ENCODE measurements at regions not wholly inside any gene's neighbourhood (a gene's known extent, or its start where the extent isn't known, plus 50 kb on each side); places are given as distances from the start of the nearest gene placed in this dataset.
"Not testable (repeated sequence)": the region's sequence is repeated elsewhere in the genome, so short reads cannot be mapped to it uniquely, and the experiment has no call there.

- no peak for DNase-seq
Observed at GRCh38 chr3:177804646-177805045, 607.4 kb upstream of the TBL1XR1 start.

GRCh38 chr3:177807150-177807875 lies 610.0 kb upstream of the TBL1XR1 start:
- no peak for DNase-seq

- DNase-seq, result not testable (repeated sequence)
Observed at GRCh38 chr3:177808928-177809478, 611.7 kb upstream of the TBL1XR1 start.

GRCh38 chr3:177810162-177810623 lies 612.9 kb upstream of the TBL1XR1 start:
- no peak for DNase-seq

GRCh38 chr3:177811112-177811511 lies 613.8 kb upstream of the TBL1XR1 start:
- DNase-seq, result no peak

GRCh38 chr3:177811835-177812234 lies 614.6 kb upstream of the TBL1XR1 start:
- DNase-seq, result no peak

GRCh38 chr3:177812492-177812891 lies 615.2 kb upstream of the TBL1XR1 start:
- DNase-seq, result no peak

- no peak for DNase-seq
Observed at GRCh38 chr3:177813322-177813721, 616.0 kb upstream of the TBL1XR1 start.

- DNase-seq, result no peak
Observed at GRCh38 chr3:177816667-177817208, 619.5 kb upstream of the TBL1XR1 start.

GRCh38 chr3:177817751-177818150 lies 620.5 kb upstream of the TBL1XR1 start:
- no peak for DNase-seq

GRCh38 chr3:177818712-177819240 lies 621.5 kb upstream of the TBL1XR1 start:
- DNase-seq, result no peak

- DNase-seq, result no peak
Observed at GRCh38 chr3:177820683-177821316, 623.5 kb upstream of the TBL1XR1 start.

- DNase-seq, result no peak
Observed at GRCh38 chr3:177822681-177823096, 625.4 kb upstream of the TBL1XR1 start.

GRCh38 chr3:177823701-177824189 lies 626.5 kb upstream of the TBL1XR1 start:
- DNase-seq, result no peak

- no peak for DNase-seq
Observed at GRCh38 chr3:177824190-177824786, 627.0 kb upstream of the TBL1XR1 start.

- DNase-seq, result no peak
Observed at GRCh38 chr3:177824841-177825240, 627.6 kb upstream of the TBL1XR1 start.

GRCh38 chr3:177826253-177826652 lies 629.0 kb upstream of the TBL1XR1 start:
- no peak for DNase-seq

GRCh38 chr3:177827511-177828207 lies 630.4 kb upstream of the TBL1XR1 start:
- no peak for DNase-seq

GRCh38 chr3:177828208-177828565 lies 630.9 kb upstream of the TBL1XR1 start:
- DNase-seq, result no peak

- DNase-seq, result no peak
Observed at GRCh38 chr3:177830411-177830849, 633.1 kb upstream of the TBL1XR1 start.

GRCh38 chr3:177831361-177831760 lies 634.1 kb upstream of the TBL1XR1 start:
- no peak for DNase-seq

GRCh38 chr3:177832880-177833279 lies 635.6 kb upstream of the TBL1XR1 start:
- DNase-seq, result no peak

Measured in stimulated activated CD4-positive, alpha-beta T cell treated with anti-CD3 and anti-CD28 coated beads, Interleukin-4, amount 100 ng/mL, for 1 hour (primary cell).